ENCODE measurements at regions not wholly inside any gene's neighbourhood (a gene's known extent, or its start where the extent isn't known, plus 50 kb on each side); places are given as distances from the start of the nearest gene placed in this dataset.

DNA sequence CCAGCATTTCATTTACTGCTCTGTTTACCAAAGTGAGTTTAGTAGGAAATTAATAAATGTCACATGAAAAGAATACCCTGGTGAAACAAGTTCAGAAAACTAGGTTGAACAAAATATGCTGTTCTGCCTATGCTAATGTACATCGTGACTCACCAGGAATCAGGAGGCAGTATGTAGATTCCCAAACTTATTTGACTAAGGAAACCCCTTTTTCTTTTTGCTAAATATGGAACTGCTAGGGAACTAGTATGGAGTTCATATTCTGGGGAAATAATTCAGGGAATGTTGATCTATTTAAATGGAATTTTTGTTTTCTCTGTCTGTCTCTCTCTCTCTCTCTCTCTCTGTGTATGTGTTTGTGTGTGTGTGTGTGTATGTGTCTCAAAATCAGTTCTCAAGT lies 49.9 kb upstream of the EXOC4 start:
- intact Hi-C loops (cut with micrococcal nuclease; ENCODE audit: unreplicated experiment), result no loop called here
- Histone ChIP-seq H3K9me2 (ENCODE audit: insufficient read depth) (no peaks in the 10 kb centered on the region), H3K27me3 (ENCODE audit: insufficient read depth, low read depth) (peaks cover 19% of the 10 kb centered on the region), H3K4me1 (replicated peaks; ENCODE audit: insufficient read depth) (no peaks in the 10 kb centered on the region), H3F3A (ENCODE audit: insufficient read depth, low read depth) (no peaks in the 10 kb centered on the region), H3K27ac (no peak overlapping the region), H3K4me2 (no peak overlapping the region), H3K79me2 (ENCODE audit: low read depth) (no peaks in the 10 kb centered on the region), H4K20me1 (ENCODE audit: insufficient read depth) (no peaks in the 10 kb centered on the region), H3K4me3 (no peak overlapping the region), H3K9me3 (ENCODE audit: insufficient read depth, low read depth) (peaks cover 8% of the 10 kb centered on the region; the same call in 1 of the 2 replicates), H3K36me3 (ENCODE audit: low read depth) (no peaks in the 10 kb centered on the region), H2AFZ (no peak overlapping the region)
- CTCF ChIA-PET, result no interaction called here
- no peak for TF ChIP-seq EZH2 (IDR thresholded peaks at IDR 0.05; ENCODE audit: low read depth)
- TF ChIP-seq, protein P1, sequence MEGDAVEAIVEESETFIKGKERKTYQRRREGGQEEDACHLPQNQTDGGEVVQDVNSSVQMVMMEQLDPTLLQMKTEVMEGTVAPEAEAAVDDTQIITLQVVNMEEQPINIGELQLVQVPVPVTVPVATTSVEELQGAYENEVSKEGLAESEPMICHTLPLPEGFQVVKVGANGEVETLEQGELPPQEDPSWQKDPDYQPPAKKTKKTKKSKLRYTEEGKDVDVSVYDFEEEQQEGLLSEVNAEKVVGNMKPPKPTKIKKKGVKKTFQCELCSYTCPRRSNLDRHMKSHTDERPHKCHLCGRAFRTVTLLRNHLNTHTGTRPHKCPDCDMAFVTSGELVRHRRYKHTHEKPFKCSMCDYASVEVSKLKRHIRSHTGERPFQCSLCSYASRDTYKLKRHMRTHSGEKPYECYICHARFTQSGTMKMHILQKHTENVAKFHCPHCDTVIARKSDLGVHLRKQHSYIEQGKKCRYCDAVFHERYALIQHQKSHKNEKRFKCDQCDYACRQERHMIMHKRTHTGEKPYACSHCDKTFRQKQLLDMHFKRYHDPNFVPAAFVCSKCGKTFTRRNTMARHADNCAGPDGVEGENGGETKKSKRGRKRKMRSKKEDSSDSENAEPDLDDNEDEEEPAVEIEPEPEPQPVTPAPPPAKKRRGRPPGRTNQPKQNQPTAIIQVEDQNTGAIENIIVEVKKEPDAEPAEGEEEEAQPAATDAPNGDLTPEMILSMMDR (conservative IDR thresholded peaks at IDR 0.05), result no peak
- POLR2A ChIA-PET (ENCODE audit: unreplicated experiment), result no interaction called here
- no peak for DNase-seq
- BruUV-seq (replicated peaks), result no TSS peak
